ENCODE measurements at regions not wholly inside any gene's neighbourhood (a gene's known extent, or its start where the extent isn't known, plus 50 kb on each side); places are given as distances from the start of the nearest gene placed in this dataset.

- no peak for DNase-seq
Observed at GRCh38 chr6:165864218-165864617, 201.2 kb upstream of the PDE10A start.

GRCh38 chr6:165863801-165864200 is 200.8 kb upstream of the PDE10A start:
- DNase-seq, result no peak

DNA sequence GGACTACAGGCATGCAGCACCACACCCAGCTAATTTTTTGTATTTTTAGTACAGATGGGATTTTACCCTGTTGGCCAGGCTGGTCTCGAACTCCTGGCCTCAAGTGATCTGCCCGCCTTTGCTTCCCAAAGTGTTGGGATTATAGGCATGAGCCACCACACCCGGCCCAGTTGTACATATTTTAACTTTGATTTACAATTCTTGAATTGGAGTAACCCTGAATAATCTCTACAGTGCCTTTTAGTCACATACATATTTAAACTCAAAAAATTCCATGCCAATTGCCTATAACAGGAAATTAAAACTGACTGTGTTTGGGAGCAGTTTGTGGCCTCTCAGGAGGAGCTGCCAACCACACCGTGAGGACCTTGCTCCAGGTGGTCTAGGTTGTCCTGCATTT is 199.8 kb upstream of the PDE10A start:
- no peak for DNase-seq

- DNase-seq, result no peak
Observed at GRCh38 chr6:165861226-165861625, 198.2 kb upstream of the PDE10A start.

DNA sequence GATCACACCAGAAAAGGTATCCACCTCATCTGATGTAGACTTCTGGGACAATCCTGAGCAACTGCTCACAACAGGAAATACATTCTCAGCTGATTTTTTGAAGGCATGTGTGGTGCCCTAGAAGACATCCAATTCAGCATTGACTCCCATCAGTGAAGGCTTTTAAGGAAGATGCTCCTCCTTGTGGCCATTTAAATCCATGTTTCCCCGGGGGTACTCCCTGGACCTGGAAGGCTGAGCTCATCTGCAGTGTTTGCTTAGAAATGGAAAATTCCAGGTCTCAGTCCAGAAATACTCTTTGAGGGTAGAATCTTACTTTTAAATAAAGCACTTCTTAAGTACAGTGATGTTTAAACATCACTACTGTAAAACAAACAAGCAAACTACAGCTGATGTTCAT is 195.5 kb upstream of the PDE10A start:
- no peak for DNase-seq

DNA sequence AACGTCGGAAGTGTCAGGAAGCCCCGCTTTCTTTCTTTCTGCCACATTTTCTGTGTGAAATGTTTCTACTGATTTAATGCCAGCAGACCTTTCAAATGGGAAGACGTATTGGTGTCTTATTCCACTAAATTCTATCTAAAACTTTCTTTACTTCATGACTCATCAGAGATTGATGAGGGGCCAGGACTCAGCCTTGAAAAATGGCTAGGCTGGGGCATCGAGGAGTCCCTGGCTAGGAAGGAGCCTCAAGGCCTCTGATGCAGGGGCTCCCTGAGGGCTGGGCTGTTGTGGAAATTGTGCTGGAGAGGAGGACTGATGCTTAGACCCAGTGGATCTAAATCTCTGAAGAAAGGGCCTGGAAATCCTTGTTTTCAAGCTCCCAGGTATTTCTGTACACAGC is 192.8 kb upstream of the PDE10A start:
- DNase-seq, result no peak

- no peak for DNase-seq
Observed at GRCh38 chr6:165854863-165855593, 192.0 kb upstream of the PDE10A start.

- no peak for DNase-seq
Observed at GRCh38 chr6:165854061-165854862, 191.2 kb upstream of the PDE10A start.

DNA sequence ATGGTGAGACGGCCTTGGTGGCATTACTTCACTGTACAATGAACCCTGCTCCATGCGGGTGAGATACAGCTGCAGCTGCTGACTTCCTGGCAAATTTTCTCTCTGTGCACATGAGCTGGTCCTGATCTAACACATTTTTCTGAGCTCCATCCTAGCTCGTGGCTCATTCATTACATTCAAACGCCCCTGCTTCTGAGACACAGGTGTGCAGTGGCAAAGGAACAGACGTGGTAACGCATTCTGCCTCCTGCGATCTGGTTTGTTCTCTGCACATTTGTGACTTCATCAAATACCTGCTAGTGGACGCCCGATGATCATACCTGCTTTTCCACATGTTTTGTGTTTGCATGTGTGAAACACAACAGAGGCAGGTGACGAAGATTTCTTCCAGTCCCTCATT is 189.6 kb upstream of the PDE10A start:
- no peak for DNase-seq

GRCh38 chr6:165850434-165851019 is 187.5 kb upstream of the PDE10A start:
- DNase-seq, result peak; percentile 84

- no peak for DNase-seq
Observed at GRCh38 chr6:165849534-165850430, 186.7 kb upstream of the PDE10A start.

GRCh38 chr6:165848086-165848426 is 185.0 kb upstream of the PDE10A start:
- DNase-seq, result no peak

DNA sequence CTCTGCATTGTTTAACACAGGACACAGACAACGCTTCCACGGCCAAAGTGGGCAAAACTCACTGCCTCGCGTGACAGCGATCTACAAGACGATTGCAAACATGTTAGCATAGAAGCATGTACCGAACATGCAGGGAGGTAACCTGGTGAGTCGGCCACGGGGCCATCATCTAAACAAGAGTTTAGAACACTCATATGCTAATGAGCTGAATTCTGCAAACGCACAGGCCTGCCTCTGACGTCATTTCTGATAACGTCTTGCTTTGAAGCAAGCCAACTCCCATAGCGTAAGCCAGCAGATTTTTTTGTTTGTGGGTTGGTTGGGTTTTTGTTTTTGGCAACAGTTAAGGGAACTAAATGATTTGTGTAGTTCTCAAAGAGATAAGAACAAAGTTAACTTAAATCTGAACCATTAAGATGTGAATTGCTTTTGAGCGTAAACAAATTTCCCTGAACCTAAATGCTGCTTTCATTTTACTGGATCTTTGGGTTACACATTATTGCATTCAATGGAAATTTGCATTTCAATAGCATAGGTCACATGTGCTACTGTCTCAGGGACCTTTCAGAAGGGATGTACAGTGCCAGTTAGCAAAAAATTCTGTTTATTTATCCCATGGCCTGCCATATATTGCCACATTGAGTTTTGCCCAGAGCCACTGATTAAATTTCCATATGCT is 184.5 kb upstream of the PDE10A start:
- no peak for DNase-seq

DNA sequence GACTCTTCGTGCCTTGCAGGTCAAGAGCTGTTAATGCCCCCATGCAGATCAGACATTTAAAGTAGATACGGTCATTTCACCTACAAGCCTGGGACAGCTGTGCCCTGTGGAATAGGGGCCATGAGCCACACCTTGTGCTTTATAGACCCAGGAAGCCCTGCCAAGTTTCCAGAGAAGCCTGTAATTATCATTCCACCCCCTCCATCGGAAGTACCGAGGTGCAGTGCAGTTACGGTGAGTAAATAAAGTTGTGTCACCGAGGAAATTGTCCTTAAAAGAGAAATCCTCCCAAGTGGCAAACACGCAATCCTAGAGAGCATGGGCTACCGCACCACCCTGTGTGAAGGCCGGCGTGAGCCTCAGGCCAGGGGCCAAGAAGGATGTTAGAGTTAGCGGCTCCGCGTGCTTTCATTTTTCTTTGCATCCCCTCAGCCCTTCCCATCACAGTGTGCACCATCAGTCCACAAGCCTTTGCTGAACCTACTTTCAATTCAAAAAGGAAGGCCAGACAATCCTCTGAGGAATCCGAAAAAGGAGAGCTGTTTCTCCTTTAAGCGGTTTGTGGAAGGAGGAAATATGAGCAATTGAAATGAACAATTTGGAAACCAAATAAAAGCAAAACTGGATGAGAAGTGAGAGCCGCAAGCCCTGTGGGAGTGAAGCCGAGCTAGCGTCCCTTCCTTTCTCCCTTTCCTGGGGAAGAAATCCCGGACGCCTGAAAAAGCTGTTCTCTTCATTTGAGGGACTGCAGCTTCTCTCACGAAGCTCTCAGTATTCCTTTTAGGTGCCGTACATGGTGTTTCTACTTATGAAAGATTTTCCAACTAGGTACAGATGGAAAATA is 183.3 kb upstream of the PDE10A start:
- DNase-seq, result no peak

DNA sequence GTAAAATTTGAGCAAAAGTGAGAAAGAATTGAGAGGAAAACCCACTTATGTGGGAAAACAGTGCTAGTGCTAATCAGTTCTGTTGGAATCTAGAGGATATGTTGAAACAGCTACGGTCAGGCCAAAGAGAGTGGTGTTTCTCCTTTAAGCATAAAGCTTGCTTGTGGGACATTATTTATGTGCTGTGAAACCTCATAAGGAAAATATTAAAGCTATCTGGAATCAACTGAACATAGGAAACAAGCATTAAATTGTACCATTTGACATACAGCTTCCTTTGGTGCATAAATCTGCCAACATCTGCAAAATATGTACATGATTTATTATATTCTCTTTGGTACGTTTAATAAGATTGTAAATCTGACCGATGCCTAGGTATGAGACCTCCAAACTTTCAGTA is 182.5 kb upstream of the PDE10A start:
- DNase-seq, result no peak

DNA sequence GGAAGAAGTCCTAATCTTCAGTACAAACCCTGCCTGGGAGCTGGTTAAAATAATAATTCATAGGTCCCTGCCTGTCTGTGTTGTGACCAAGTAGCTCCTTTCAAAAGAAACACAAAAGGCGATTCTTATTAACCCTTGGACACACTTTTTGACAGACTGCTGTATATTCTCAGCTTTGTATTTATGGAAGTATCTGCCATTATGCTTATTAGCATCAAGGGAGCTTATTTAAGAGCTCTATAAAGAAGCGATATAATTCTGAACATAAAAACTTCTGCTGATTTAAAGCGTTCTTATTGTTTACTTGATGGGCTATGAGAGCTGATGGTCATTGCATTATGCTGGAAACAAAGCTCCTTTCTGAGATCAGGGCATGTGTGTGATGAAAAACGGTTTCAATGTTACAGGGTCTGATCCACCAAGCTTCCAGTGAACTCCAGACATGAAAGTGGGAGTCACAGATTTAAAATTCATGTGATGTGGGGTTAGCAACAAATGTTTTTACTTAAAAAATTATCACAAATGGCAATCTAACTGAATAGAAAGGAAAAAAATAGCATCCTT is 181.8 kb upstream of the PDE10A start:
- DNase-seq, result no peak

- DNase-seq, result no peak
Observed at GRCh38 chr6:165844232-165844631, 181.2 kb upstream of the PDE10A start.

GRCh38 chr6:165843568-165844113 is 180.6 kb upstream of the PDE10A start:
- no peak for DNase-seq

GRCh38 chr6:165843121-165843520 is 180.1 kb upstream of the PDE10A start:
- no peak for DNase-seq

DNA sequence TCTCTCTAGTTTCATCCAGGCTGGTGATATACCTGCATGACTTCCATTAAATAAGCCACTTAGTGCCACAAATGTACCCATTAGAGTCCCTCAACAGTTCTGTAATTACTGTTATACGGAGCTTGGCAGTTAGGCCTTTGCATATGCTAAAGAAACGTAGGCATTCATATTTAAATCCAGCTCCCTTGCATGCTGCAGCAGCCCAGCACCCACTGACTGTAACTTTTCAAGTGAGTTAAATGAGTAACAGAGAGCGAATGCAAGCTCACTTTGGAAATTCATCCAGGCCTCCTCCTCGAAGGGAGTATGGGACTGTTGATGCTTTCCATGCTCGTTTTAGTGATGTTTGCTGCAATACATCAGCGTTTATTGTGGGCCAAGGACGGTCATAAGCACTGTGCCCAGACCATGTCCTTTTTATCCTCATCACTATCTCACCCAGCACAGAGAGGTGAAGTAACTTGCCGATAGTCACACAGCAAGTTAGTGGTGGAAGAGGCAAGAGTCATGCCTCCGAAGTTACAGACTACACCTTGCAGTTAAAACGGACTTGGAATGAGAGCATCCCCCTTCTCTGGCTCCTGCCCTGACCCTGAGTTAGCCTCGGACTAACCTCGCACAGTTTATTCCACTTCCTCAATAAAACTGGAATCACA is 179.4 kb upstream of the PDE10A start:
- DNase-seq, result no peak
